DND-41 (cell line): ENCODE measurements at regions not wholly inside any gene's neighbourhood (a gene's known extent, or its start where the extent isn't known, plus 50 kb on each side); places are given as distances from the start of the nearest gene placed in this dataset.

Experiments used
- ATAC-seq: fragments of 200-7000 bp; cut with Tn5 transposase; 3 replicates; pipeline ENCODE4 v1.9.1; 2021; ENCODE audit warnings: low read depth; ENCODE audit not compliant: insufficient read depth
- DNase-seq: peaks from one replicate; pipeline ENCODE4 v3.0.0-alpha.2; 2020
- H2AFZ ChIP-seq: 2 replicates; pipeline ENCODE4 v1.6.0; 2012; ENCODE audit warnings: low read depth, low read length
- H3K27ac ChIP-seq: 2 replicates; pipeline ENCODE4 v1.5.1; 2012; ENCODE audit warnings: low read length, inconsistent platforms
- H3K27me3 ChIP-seq: fragments of 200-600 bp; sonication (generic); 2 replicates; pipeline ENCODE4 v1.6.0; 2012; ENCODE audit warnings: low read length, mild to moderate bottlenecking, inconsistent platforms; ENCODE audit not compliant: insufficient read depth, poor library complexity
- H3K36me3 ChIP-seq: 2 replicates; pipeline ENCODE4 v1.5.1; 2012; ENCODE audit warnings: low read length, inconsistent platforms; ENCODE audit not compliant: insufficient read depth
- H3K4me1 ChIP-seq: 2 replicates; pipeline ENCODE4 v1.5.1; 2012; ENCODE audit warnings: mild to moderate bottlenecking, low read length; ENCODE audit not compliant: insufficient read depth
- H3K4me2 ChIP-seq: 2 replicates; pipeline ENCODE4 v1.6.0; 2012; ENCODE audit warnings: mild to moderate bottlenecking, moderate library complexity, low read length, inconsistent platforms; ENCODE audit not compliant: insufficient read depth
- H3K4me3 ChIP-seq, 2 experiments: fragments of 200-600 bp in 1 of 2; shearing (Covaris generic) in 1 of 2; 2 replicates each; pipeline ENCODE4 v1.5.1; 2012 to 2016; ENCODE audit warnings: inconsistent platforms in 2 of 2, low read length in 2 of 2, mild to moderate bottlenecking in 2 of 2, low read depth in 1 of 2, moderate library complexity in 1 of 2
- H3K79me2 ChIP-seq: 2 replicates; pipeline ENCODE4 v1.6.0; 2012; ENCODE audit warnings: low read length, inconsistent platforms; ENCODE audit not compliant: insufficient read depth
- H3K9ac ChIP-seq: 2 replicates; pipeline ENCODE4 v1.6.0; 2012; ENCODE audit warnings: low read depth, mild to moderate bottlenecking, inconsistent platforms, low read length, moderate library complexity
- H3K9me3 ChIP-seq: 2 replicates; pipeline ENCODE4 v1.5.1; 2012; ENCODE audit warnings: low read length, moderate library complexity, mild to moderate bottlenecking, inconsistent platforms; ENCODE audit not compliant: insufficient read depth, severe bottlenecking
- H4K20me1 ChIP-seq: 2 replicates; pipeline ENCODE4 v1.6.0; 2012; ENCODE audit warnings: low read length; ENCODE audit not compliant: insufficient read depth
- EZH2 ChIP-seq: IDR thresholded peaks from 3 replicates; pipeline ENCODE4 v1.6.1; 2012; ENCODE audit warnings: borderline replicate concordance, low read depth, mild to moderate bottlenecking, moderate library complexity, low read length, inconsistent platforms; ENCODE audit not compliant: severe bottlenecking
- TF ChIP-seq, protein P1 (sequence below): IDR thresholded peaks from 2 replicates; pipeline ENCODE4 v1.5.1; 2012; ENCODE audit warnings: borderline replicate concordance, low read length, moderate library complexity, mild to moderate bottlenecking; ENCODE audit not compliant: poor library complexity, severe bottlenecking; ENCODE audit errors: extremely low read depth

GRCh38 chr5:35405938-35406337 lies 175.7 kb upstream of the PRLR start:
- TF ChIP-seq, protein P1, sequence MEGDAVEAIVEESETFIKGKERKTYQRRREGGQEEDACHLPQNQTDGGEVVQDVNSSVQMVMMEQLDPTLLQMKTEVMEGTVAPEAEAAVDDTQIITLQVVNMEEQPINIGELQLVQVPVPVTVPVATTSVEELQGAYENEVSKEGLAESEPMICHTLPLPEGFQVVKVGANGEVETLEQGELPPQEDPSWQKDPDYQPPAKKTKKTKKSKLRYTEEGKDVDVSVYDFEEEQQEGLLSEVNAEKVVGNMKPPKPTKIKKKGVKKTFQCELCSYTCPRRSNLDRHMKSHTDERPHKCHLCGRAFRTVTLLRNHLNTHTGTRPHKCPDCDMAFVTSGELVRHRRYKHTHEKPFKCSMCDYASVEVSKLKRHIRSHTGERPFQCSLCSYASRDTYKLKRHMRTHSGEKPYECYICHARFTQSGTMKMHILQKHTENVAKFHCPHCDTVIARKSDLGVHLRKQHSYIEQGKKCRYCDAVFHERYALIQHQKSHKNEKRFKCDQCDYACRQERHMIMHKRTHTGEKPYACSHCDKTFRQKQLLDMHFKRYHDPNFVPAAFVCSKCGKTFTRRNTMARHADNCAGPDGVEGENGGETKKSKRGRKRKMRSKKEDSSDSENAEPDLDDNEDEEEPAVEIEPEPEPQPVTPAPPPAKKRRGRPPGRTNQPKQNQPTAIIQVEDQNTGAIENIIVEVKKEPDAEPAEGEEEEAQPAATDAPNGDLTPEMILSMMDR, result no peak
- TF ChIP-seq EZH2, result no peak
- no peaks in the 10 kb centered on the region for H4K20me1 ChIP-seq
- no peaks in the 10 kb centered on the region for H3K9me3 ChIP-seq
- no peak overlapping the region for H3K4me2 ChIP-seq
- H3K4me3 ChIP-seq, result no peak overlapping the region
- H3K36me3 ChIP-seq, result no peaks in the 10 kb centered on the region
- H3K9ac ChIP-seq, result no peak overlapping the region
- ATAC-seq (no peak), DNase-seq (no peak)
- H3K27me3 ChIP-seq, result no peaks in the 10 kb centered on the region
- no peak overlapping the region for H2AFZ ChIP-seq
- H3K79me2 ChIP-seq, result no peaks in the 10 kb centered on the region
- no peak overlapping the region for H3K27ac ChIP-seq
- no peaks in the 10 kb centered on the region for H3K4me1 ChIP-seq

GRCh38 chr5:35404701-35405100 lies 174.4 kb upstream of the PRLR start:
- Histone ChIP-seq H3K27me3 (no peaks in the 10 kb centered on the region), H3K4me2 (no peak overlapping the region), H4K20me1 (no peaks in the 10 kb centered on the region), H3K4me3 (no peak overlapping the region), H3K27ac (no peak overlapping the region), H3K9me3 (no peaks in the 10 kb centered on the region), H2AFZ (no peak overlapping the region), H3K9ac (no peak overlapping the region), H3K36me3 (no peaks in the 10 kb centered on the region), H3K4me1 (no peaks in the 10 kb centered on the region), H3K79me2 (no peaks in the 10 kb centered on the region)
- DNase-seq (no peak), ATAC-seq (no peak)
- TF ChIP-seq, protein P1, result no peak
- TF ChIP-seq EZH2, result no peak

DNA sequence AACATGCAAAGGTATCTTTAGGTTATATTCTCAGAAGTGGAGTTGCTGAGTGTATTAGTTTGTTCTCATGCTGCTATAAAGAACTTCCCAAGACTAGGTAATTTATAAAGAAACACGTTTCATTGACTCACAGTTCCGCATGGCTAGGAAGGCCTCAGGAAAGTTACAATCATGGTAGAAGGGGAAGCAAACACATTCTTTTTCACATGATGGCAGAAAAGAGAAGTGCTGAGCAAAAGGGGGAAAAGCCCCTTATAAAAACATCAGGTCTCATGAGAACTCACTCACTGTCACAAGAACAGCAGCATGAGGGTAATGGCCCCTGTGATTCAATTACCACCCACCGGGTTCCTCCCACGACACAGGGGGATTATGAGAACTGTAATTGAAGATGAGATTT lies 163.6 kb upstream of the PRLR start:
- no peak for TF ChIP-seq EZH2
- TF ChIP-seq, protein P1, result no peak
- no peaks in the 10 kb centered on the region for H3K36me3 ChIP-seq
- no peaks in the 10 kb centered on the region for H4K20me1 ChIP-seq
- H3K9me3 ChIP-seq, result no peaks in the 10 kb centered on the region
- H3K4me1 ChIP-seq, result no peaks in the 10 kb centered on the region
- no peak for ATAC-seq
- no peak overlapping the region for H3K4me2 ChIP-seq
- peaks cover 3% of the 10 kb centered on the region for H3K27me3 ChIP-seq
- H3K27ac ChIP-seq, result no peak overlapping the region
- no peak overlapping the region for H2AFZ ChIP-seq
- H3K4me3 ChIP-seq, result no peak overlapping the region
- H3K79me2 ChIP-seq, result no peaks in the 10 kb centered on the region
- H3K9ac ChIP-seq, result no peak overlapping the region
- DNase-seq, result no peak

GRCh38 chr5:35384658-35385057 lies 154.4 kb upstream of the PRLR start:
- Histone ChIP-seq H3K4me1 (no peaks in the 10 kb centered on the region), H3K9me3 (no peaks in the 10 kb centered on the region), H4K20me1 (no peaks in the 10 kb centered on the region), H3K79me2 (no peaks in the 10 kb centered on the region), H3K36me3 (no peaks in the 10 kb centered on the region), H3K4me3 (no peak overlapping the region), H2AFZ (no peak overlapping the region), H3K27ac (no peak overlapping the region), H3K9ac (no peak overlapping the region), H3K27me3 (peaks cover 3% of the 10 kb centered on the region), H3K4me2 (no peak overlapping the region)
- TF ChIP-seq EZH2, result no peak
- TF ChIP-seq, protein P1, result no peak
- DNase-seq (no peak), ATAC-seq (no peak)
